ENCODE measurements at regions not wholly inside any gene's neighbourhood (a gene's known extent, or its start where the extent isn't known, plus 50 kb on each side); places are given as distances from the start of the nearest gene placed in this dataset.

GRCh38 chr1:208787219-208787618 lies 543.0 kb upstream of the PLXNA2 start:
- H3K9ac ChIP-seq (ENCODE audit: low read depth, low read length) = no peak overlapping the region
- H3K36me3 ChIP-seq (ENCODE audit: insufficient read depth, low read length) = no peaks in the 10 kb centered on the region
- H3K79me2 ChIP-seq (ENCODE audit: insufficient read depth, low read length) = no peaks in the 10 kb centered on the region
- H3K4me1 ChIP-seq (ENCODE audit: insufficient read depth, low read length) = no peaks in the 10 kb centered on the region
- no peak for TF ChIP-seq CTCF (IDR thresholded peaks at IDR 0.05; ENCODE audit: borderline replicate concordance, extremely low read depth, low read length, poor library complexity, severe bottlenecking)
- TF ChIP-seq EZH2 (IDR thresholded peaks at IDR 0.05; ENCODE audit: borderline replicate concordance, low read depth, low read length, severe bottlenecking) = no peak
- H3K9me3 ChIP-seq (ENCODE audit: insufficient read depth, low read length, severe bottlenecking) = no peaks in the 10 kb centered on the region
- DNase-seq = no peak
- no peak overlapping the region for H2AFZ ChIP-seq (ENCODE audit: low read depth, low read length)
- no peak overlapping the region for H3K4me3 ChIP-seq (ENCODE audit: low read depth in 1 of 2, low read length in 2 of 2)
- no peak overlapping the region for H3K27ac ChIP-seq (ENCODE audit: low read length)
- peaks cover 10% of the 10 kb centered on the region for H3K27me3 ChIP-seq (ENCODE audit: insufficient read depth, low read length, poor library complexity)
- no peak overlapping the region for H3K4me2 ChIP-seq (ENCODE audit: insufficient read depth, low read length)
- ATAC-seq (ENCODE audit: insufficient read depth, low read depth) = no peak
- H4K20me1 ChIP-seq (ENCODE audit: insufficient read depth, low read length) = no peaks in the 10 kb centered on the region

DNA sequence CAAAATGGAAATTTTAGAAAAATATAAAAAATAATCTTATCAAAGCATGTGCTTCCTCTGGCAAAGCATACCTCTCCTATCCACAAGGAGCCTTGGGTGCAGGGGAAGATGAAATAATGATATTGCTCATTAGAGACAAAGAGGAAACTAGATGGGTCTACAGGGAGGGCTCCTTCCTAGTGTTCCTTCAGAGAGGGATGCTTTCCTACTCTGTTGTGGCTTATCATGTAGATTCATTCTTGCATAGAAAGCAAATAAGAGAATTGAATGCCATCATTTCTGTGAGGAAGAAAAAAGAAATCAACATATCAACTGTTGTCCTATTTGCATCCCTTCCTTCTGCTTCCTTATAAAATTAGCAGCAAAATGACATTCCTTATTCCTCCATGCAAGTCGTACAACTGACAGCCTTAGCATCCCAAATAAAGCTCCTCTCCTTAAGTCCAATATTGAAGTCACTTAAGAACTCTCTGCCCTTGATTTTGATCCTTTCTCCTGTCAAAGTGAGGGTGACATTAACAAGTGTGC lies 543.9 kb upstream of the PLXNA2 start:
- DNase-seq = no peak
- Histone ChIP-seq H3K4me2 (ENCODE audit: insufficient read depth, low read length) (no peak overlapping the region), H3K9ac (ENCODE audit: low read depth, low read length) (no peak overlapping the region), H3K9me3 (ENCODE audit: insufficient read depth, low read length, severe bottlenecking) (no peaks in the 10 kb centered on the region), H3K79me2 (ENCODE audit: insufficient read depth, low read length) (no peaks in the 10 kb centered on the region), H3K4me3 (ENCODE audit: low read depth in 1 of 2, low read length in 2 of 2) (no peak overlapping the region), H3K27me3 (ENCODE audit: insufficient read depth, low read length, poor library complexity) (peaks cover 10% of the 10 kb centered on the region), H3K4me1 (ENCODE audit: insufficient read depth, low read length) (no peaks in the 10 kb centered on the region), H3K36me3 (ENCODE audit: insufficient read depth, low read length) (no peaks in the 10 kb centered on the region), H3K27ac (ENCODE audit: low read length) (no peak overlapping the region), H4K20me1 (ENCODE audit: insufficient read depth, low read length) (no peaks in the 10 kb centered on the region), H2AFZ (ENCODE audit: low read depth, low read length) (no peak overlapping the region)
- TF ChIP-seq EZH2 (IDR thresholded peaks at IDR 0.05; ENCODE audit: borderline replicate concordance, low read depth, low read length, severe bottlenecking) = no peak
- no peak for TF ChIP-seq CTCF (IDR thresholded peaks at IDR 0.05; ENCODE audit: borderline replicate concordance, extremely low read depth, low read length, poor library complexity, severe bottlenecking)
- no peak for ATAC-seq (ENCODE audit: insufficient read depth, low read depth)

GRCh38 chr1:208791456-208791855 lies 547.3 kb upstream of the PLXNA2 start:
- no peak for ATAC-seq (ENCODE audit: insufficient read depth, low read depth)
- Histone ChIP-seq H3K4me2 (ENCODE audit: insufficient read depth, low read length) (no peak overlapping the region), H3K4me1 (ENCODE audit: insufficient read depth, low read length) (no peaks in the 10 kb centered on the region)

More at GRCh38 chr1:208791456-208791855, 547.3 kb upstream of the PLXNA2 start:
- no peaks in the 10 kb centered on the region for H3K9me3 ChIP-seq (ENCODE audit: insufficient read depth, low read length, severe bottlenecking)
- no peak overlapping the region for H2AFZ ChIP-seq (ENCODE audit: low read depth, low read length)
- TF ChIP-seq CTCF (IDR thresholded peaks at IDR 0.05; ENCODE audit: borderline replicate concordance, extremely low read depth, low read length, poor library complexity, severe bottlenecking) = no peak
- no peak for TF ChIP-seq EZH2 (IDR thresholded peaks at IDR 0.05; ENCODE audit: borderline replicate concordance, low read depth, low read length, severe bottlenecking)
- DNase-seq = no peak
- no peak overlapping the region for H3K4me3 ChIP-seq (ENCODE audit: low read depth in 1 of 2, low read length in 2 of 2)
- H3K27me3 ChIP-seq (ENCODE audit: insufficient read depth, low read length, poor library complexity) = peaks cover 7% of the 10 kb centered on the region
- no peaks in the 10 kb centered on the region for H4K20me1 ChIP-seq (ENCODE audit: insufficient read depth, low read length)
- H3K27ac ChIP-seq (ENCODE audit: low read length) = no peak overlapping the region
- no peaks in the 10 kb centered on the region for H3K79me2 ChIP-seq (ENCODE audit: insufficient read depth, low read length)
- H3K36me3 ChIP-seq (ENCODE audit: insufficient read depth, low read length) = no peaks in the 10 kb centered on the region
- H3K9ac ChIP-seq (ENCODE audit: low read depth, low read length) = no peak overlapping the region

Data from DND-41 (cell line).